GM23338 (cell line): ENCODE measurements at regions not wholly inside any gene's neighbourhood (a gene's known extent, or its start where the extent isn't known, plus 50 kb on each side); places are given as distances from the start of the nearest gene placed in this dataset.

Source experiments
- ATAC-seq: fragments of 200-7000 bp; cut with Tn5 transposase; 3 replicates; pipeline ENCODE4 v1.9.1; 2020
- DNase-seq: peaks from one replicate; pipeline ENCODE4 v3.0.0-alpha.2; 2015; ENCODE audit warnings: low spot score
- H2AFZ ChIP-seq: fragments of 200-600 bp; sonication (generic); 2 replicates; pipeline ENCODE4 v1.8.0; 2016; ENCODE audit warnings: antibody characterized with exemption, mild to moderate bottlenecking, moderate library complexity
- H3F3A ChIP-seq: fragments of 200-600 bp; sonication (generic); replicated peaks from 2 replicates; pipeline ENCODE4 v1.8.0; 2017; ENCODE audit warnings: antibody characterized with exemption, mixed run types, low read depth
- H3K27ac ChIP-seq: fragments of 200-600 bp; sonication (generic); 2 replicates; pipeline ENCODE4 v1.6.1; 2016; ENCODE audit warnings: low read depth
- H3K27me3 ChIP-seq: fragments of 200-600 bp; sonication (generic); 2 replicates; pipeline ENCODE4 v1.8.0; 2016; ENCODE audit warnings: mild to moderate bottlenecking, mixed run types, moderate library complexity; ENCODE audit not compliant: insufficient read depth
- H3K36me3 ChIP-seq: fragments of 200-600 bp; sonication (generic); 2 replicates; pipeline ENCODE4 v1.8.0; 2016; ENCODE audit warnings: mild to moderate bottlenecking; ENCODE audit not compliant: insufficient read depth
- H3K4me1 ChIP-seq: fragments of 200-600 bp; sonication (generic); 2 replicates; pipeline ENCODE4 v1.8.0; 2016; ENCODE audit warnings: mild to moderate bottlenecking, moderate library complexity; ENCODE audit not compliant: insufficient read depth
- H3K4me2 ChIP-seq: fragments of 200-600 bp; sonication (generic); 2 replicates; pipeline ENCODE4 v1.7.1; 2017; ENCODE audit warnings: mixed run types
- H3K4me3 ChIP-seq: fragments of 200-600 bp; sonication (generic); 2 replicates; pipeline ENCODE4 v1.6.1; 2016; ENCODE audit warnings: mixed run types
- H3K79me2 ChIP-seq: fragments of 200-600 bp; sonication (generic); replicated peaks from 2 replicates; pipeline ENCODE4 v1.8.0; 2017; ENCODE audit warnings: mild to moderate bottlenecking; ENCODE audit not compliant: insufficient read depth
- H3K9me2 ChIP-seq: fragments of 200-600 bp; sonication (generic); 2 replicates; pipeline ENCODE4 v1.8.0; 2017; ENCODE audit not compliant: insufficient read depth
- H4K20me1 ChIP-seq: fragments of 200-600 bp; sonication (generic); replicated peaks from 2 replicates; pipeline ENCODE4 v1.8.0; 2017; ENCODE audit warnings: mild to moderate bottlenecking; ENCODE audit not compliant: insufficient read depth
- H3K27ac Mint-ChIP-seq: 2 replicates; pipeline ENCODE4 v1.8.0; 2020; ENCODE audit warnings: inconsistent platforms, mild to moderate bottlenecking, moderate library complexity, mixed read lengths
- H3K27me3 Mint-ChIP-seq: 3 replicates; pipeline ENCODE4 v1.8.0; 2022; ENCODE audit warnings: low read depth, mild to moderate bottlenecking, moderate library complexity, mixed read lengths, inconsistent platforms; ENCODE audit not compliant: insufficient read depth, poor library complexity
- H3K36me3 Mint-ChIP-seq: 3 replicates; pipeline ENCODE4 v1.8.0; 2021; ENCODE audit warnings: low read depth, mild to moderate bottlenecking, inconsistent platforms, moderate library complexity, mixed read lengths
- H3K4me1 Mint-ChIP-seq: 3 replicates; pipeline ENCODE4 v1.8.0; 2020; ENCODE audit warnings: mild to moderate bottlenecking, inconsistent platforms, mixed read lengths
- H3K4me3 Mint-ChIP-seq: 3 replicates; pipeline ENCODE4 v1.8.0; 2021; ENCODE audit warnings: moderate library complexity, mild to moderate bottlenecking, inconsistent platforms, mixed read lengths
- H3K9me3 Mint-ChIP-seq: 3 replicates; pipeline ENCODE4 v1.8.0; 2020; ENCODE audit warnings: moderate library complexity, mild to moderate bottlenecking, inconsistent platforms, mixed read lengths
- CREB1 ChIP-seq: fragments of 250-450 bp; sonication (Bioruptor Pico); IDR thresholded peaks from 2 replicates; pipeline ENCODE4 v1.5.0; 2020; ENCODE audit warnings: low read depth, mild to moderate bottlenecking, moderate library complexity
- EZH2 ChIP-seq: fragments of 200-600 bp; sonication (generic); IDR thresholded peaks from one replicate; pipeline ENCODE4 v1.8.0; 2017; ENCODE audit warnings: antibody characterized with exemption, mild to moderate bottlenecking, low read depth; ENCODE audit not compliant: unreplicated experiment
- NANOG ChIP-seq: IDR thresholded peaks from 2 replicates; pipeline ENCODE4 v1.6.1; 2016; ENCODE audit warnings: antibody characterized with exemption, borderline replicate concordance
- POLR2AphosphoS5 ChIP-seq: IDR thresholded peaks from 2 replicates; pipeline ENCODE4 v1.6.1; 2016; ENCODE audit warnings: antibody characterized with exemption, low read depth
- STAT1 ChIP-seq: IDR thresholded peaks from one replicate; pipeline ENCODE4 v1.6.1; 2016; ENCODE audit warnings: antibody characterized with exemption; ENCODE audit not compliant: unreplicated experiment
- ZNF114 ChIP-seq: fragments of 250-450 bp; sonication (Bioruptor Pico); IDR thresholded peaks from 2 replicates; pipeline ENCODE4 v1.5.0; 2020; ENCODE audit warnings: mild to moderate bottlenecking, moderate library complexity
- TF ChIP-seq, protein P1 (sequence below): IDR thresholded peaks from one replicate; pipeline ENCODE4 v1.6.1; 2018; ENCODE audit warnings: antibody characterized with exemption; ENCODE audit not compliant: unreplicated experiment
- TF ChIP-seq, protein P2 (sequence below): IDR thresholded peaks from 2 replicates; pipeline ENCODE4 v1.6.1; 2016; ENCODE audit warnings: antibody characterized with exemption
- TF ChIP-seq, protein P3 (sequence below), 2 experiments: fragments of 200-600 bp in 1 of 2; sonication (generic) in 1 of 2; conservative IDR thresholded peaks; 2 replicates each; pipeline versions ENCODE4 v1.5.1 to v1.6.1; 2016 to 2017; ENCODE audit warnings: antibody characterized with exemption in 2 of 2, low read depth in 2 of 2, mild to moderate bottlenecking in 2 of 2, moderate library complexity in 1 of 2

DNA sequence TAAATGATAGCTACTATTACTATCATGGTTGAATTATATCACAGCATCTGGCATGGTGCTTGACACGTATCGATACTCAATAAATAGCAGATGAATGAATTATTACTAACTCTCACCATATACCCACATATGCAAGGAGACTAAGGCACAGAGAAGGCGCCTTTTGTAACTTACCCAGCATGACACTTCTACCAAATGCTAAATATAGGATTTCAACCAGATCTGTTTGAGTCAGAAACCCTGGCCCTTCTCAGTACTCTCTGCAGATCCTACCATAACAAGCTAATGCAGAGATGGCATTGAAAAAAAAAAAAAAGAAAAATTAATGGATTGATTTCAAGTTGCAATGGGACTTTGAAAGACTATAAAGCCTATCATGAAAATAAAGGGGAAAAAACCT, 219.5 kb downstream of the DHX15 start (continued):
- TF ChIP-seq, protein P1, sequence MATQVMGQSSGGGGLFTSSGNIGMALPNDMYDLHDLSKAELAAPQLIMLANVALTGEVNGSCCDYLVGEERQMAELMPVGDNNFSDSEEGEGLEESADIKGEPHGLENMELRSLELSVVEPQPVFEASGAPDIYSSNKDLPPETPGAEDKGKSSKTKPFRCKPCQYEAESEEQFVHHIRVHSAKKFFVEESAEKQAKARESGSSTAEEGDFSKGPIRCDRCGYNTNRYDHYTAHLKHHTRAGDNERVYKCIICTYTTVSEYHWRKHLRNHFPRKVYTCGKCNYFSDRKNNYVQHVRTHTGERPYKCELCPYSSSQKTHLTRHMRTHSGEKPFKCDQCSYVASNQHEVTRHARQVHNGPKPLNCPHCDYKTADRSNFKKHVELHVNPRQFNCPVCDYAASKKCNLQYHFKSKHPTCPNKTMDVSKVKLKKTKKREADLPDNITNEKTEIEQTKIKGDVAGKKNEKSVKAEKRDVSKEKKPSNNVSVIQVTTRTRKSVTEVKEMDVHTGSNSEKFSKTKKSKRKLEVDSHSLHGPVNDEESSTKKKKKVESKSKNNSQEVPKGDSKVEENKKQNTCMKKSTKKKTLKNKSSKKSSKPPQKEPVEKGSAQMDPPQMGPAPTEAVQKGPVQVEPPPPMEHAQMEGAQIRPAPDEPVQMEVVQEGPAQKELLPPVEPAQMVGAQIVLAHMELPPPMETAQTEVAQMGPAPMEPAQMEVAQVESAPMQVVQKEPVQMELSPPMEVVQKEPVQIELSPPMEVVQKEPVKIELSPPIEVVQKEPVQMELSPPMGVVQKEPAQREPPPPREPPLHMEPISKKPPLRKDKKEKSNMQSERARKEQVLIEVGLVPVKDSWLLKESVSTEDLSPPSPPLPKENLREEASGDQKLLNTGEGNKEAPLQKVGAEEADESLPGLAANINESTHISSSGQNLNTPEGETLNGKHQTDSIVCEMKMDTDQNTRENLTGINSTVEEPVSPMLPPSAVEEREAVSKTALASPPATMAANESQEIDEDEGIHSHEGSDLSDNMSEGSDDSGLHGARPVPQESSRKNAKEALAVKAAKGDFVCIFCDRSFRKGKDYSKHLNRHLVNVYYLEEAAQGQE: no peak
- TF ChIP-seq ZNF114 (CRISPR knock-in tag) (no peak), EZH2 (no peak), POLR2AphosphoS5 (no peak), NANOG (no peak), STAT1 (no peak), CREB1 (CRISPR knock-in tag) (no peak)
- TF ChIP-seq, protein P2, sequence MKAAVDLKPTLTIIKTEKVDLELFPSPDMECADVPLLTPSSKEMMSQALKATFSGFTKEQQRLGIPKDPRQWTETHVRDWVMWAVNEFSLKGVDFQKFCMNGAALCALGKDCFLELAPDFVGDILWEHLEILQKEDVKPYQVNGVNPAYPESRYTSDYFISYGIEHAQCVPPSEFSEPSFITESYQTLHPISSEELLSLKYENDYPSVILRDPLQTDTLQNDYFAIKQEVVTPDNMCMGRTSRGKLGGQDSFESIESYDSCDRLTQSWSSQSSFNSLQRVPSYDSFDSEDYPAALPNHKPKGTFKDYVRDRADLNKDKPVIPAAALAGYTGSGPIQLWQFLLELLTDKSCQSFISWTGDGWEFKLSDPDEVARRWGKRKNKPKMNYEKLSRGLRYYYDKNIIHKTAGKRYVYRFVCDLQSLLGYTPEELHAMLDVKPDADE: no peak
- TF ChIP-seq, protein P3, sequence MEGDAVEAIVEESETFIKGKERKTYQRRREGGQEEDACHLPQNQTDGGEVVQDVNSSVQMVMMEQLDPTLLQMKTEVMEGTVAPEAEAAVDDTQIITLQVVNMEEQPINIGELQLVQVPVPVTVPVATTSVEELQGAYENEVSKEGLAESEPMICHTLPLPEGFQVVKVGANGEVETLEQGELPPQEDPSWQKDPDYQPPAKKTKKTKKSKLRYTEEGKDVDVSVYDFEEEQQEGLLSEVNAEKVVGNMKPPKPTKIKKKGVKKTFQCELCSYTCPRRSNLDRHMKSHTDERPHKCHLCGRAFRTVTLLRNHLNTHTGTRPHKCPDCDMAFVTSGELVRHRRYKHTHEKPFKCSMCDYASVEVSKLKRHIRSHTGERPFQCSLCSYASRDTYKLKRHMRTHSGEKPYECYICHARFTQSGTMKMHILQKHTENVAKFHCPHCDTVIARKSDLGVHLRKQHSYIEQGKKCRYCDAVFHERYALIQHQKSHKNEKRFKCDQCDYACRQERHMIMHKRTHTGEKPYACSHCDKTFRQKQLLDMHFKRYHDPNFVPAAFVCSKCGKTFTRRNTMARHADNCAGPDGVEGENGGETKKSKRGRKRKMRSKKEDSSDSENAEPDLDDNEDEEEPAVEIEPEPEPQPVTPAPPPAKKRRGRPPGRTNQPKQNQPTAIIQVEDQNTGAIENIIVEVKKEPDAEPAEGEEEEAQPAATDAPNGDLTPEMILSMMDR (conservative IDR thresholded peaks at IDR 0.05; ENCODE audit: low read depth in 2 of 2): no peak

DNA sequence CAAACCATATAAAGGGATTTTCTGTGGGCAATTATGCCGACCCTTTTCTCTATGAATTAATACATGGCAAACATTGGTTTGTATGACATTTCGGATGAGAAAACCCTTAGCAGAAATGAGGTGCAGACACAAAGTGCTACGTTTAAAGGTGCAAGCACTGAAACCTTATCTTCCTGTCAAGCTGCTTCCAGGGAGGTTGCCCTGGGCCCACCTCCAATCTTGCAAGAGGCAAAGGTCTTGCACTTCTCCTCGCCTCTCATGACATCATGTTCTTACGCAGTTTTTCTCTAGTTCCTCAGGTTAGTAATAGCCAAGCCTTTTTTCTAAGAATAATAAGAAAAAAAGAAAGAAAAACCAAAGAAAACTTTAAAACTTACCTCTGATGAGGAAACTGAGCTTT, 220.1 kb downstream of the DHX15 start:
- H3K27me3 ChIP-seq: peaks cover 30% of the 10 kb centered on the region
- H3K36me3 ChIP-seq: no peaks in the 10 kb centered on the region
- H3K27ac ChIP-seq: no peak overlapping the region
- H2AFZ ChIP-seq: no peak overlapping the region
- H3K4me1 Mint-ChIP-seq: peaks cover 6% of the 10 kb centered on the region; the same call in 2 of the 3 replicates
- no peak overlapping the region for H3K4me3 ChIP-seq
- H3K4me1 ChIP-seq: no peaks in the 10 kb centered on the region
- no peak overlapping the region for H3K4me3 Mint-ChIP-seq
- H3K27me3 Mint-ChIP-seq: no peaks in the 10 kb centered on the region
- H3K4me2 ChIP-seq: no peak overlapping the region
- no peak for ATAC-seq
- no peaks in the 10 kb centered on the region for H4K20me1 ChIP-seq
- H3K27ac Mint-ChIP-seq: no peak overlapping the region; the same call in 1 of the 2 replicates
- H3F3A ChIP-seq: no peaks in the 10 kb centered on the region
- H3K9me3 Mint-ChIP-seq: no peaks in the 10 kb centered on the region
- H3K79me2 ChIP-seq: no peaks in the 10 kb centered on the region
- no peak for DNase-seq
- H3K36me3 Mint-ChIP-seq: no peaks in the 10 kb centered on the region
- H3K9me2 ChIP-seq: no peaks in the 10 kb centered on the region; the same call in 1 of the 2 replicates
- TF ChIP-seq, protein P1: no peak
- TF ChIP-seq EZH2 (no peak), STAT1 (no peak), CREB1 (CRISPR knock-in tag) (no peak), POLR2AphosphoS5 (no peak)
- TF ChIP-seq, protein P3 (conservative IDR thresholded peaks at IDR 0.05; ENCODE audit: low read depth in 2 of 2): no peak
- TF ChIP-seq, protein P2: no peak
